Keratinocyte (primary cell): ENCODE measurements at regions not wholly inside any gene's neighbourhood (a gene's known extent, or its start where the extent isn't known, plus 50 kb on each side); places are given as distances from the start of the nearest gene placed in this dataset.

Experiments used
- DNase-seq: peaks from one replicate; pipeline ENCODE4 v3.0.0-alpha.2; 2011; ENCODE audit warnings: low read depth, missing footprints, low spot score
- FAIRE-seq: peaks from 2 replicates; lab custom pipeline; 2011; peaks lifted over from hg19 to GRCh38; lab: Jason Lieb, UNC
- H2AFZ ChIP-seq: 2 replicates; pipeline ENCODE4 v1.6.0; 2012; ENCODE audit warnings: low read length, control low read depth, inconsistent platforms; ENCODE audit not compliant: control insufficient read depth
- H3K27ac ChIP-seq: 2 replicates; pipeline ENCODE4 v1.5.1; 2011; ENCODE audit warnings: low read length; ENCODE audit not compliant: control insufficient read depth, insufficient read depth
- H3K27me3 ChIP-seq: 3 replicates; pipeline ENCODE4 v1.6.0; 2011; ENCODE audit warnings: low read length; ENCODE audit not compliant: control insufficient read depth, insufficient read depth; ENCODE audit errors: extremely low read depth
- H3K36me3 ChIP-seq, 2 experiments: 2 replicates in 1 of 2; 3 replicates in 1 of 2; pipeline ENCODE4 v1.5.1; 2011; ENCODE audit warnings: low read length in 2 of 2, mild to moderate bottlenecking in 1 of 2; ENCODE audit not compliant: control insufficient read depth in 2 of 2, insufficient read depth in 2 of 2; ENCODE audit errors: extremely low read depth in 1 of 2
- H3K4me1 ChIP-seq: 3 replicates; pipeline ENCODE4 v1.5.1; 2011; ENCODE audit warnings: low read length; ENCODE audit not compliant: control insufficient read depth, insufficient read depth; ENCODE audit errors: extremely low read depth
- H3K4me2 ChIP-seq: 3 replicates; pipeline ENCODE4 v1.6.0; 2011; ENCODE audit warnings: low read depth, low read length; ENCODE audit not compliant: control insufficient read depth, insufficient read depth; ENCODE audit errors: extremely low read depth
- H3K4me3 ChIP-seq, 3 experiments: fragments of 200-600 bp in 1 of 3; sonication (generic) in 1 of 3; 2 replicates in 2 of 3; 3 replicates in 1 of 3; pipeline ENCODE4 v1.5.1; 2011 to 2016; ENCODE audit warnings: low read length in 3 of 3, mild to moderate bottlenecking in 3 of 3, control low read depth in 2 of 3, inconsistent platforms in 1 of 3, low read depth in 1 of 3, mixed read lengths in 1 of 3, mixed run types in 1 of 3, moderate library complexity in 1 of 3; ENCODE audit not compliant: control insufficient read depth in 2 of 3, insufficient read depth in 2 of 3; ENCODE audit errors: extremely low read depth in 1 of 3
- H3K79me2 ChIP-seq: 2 replicates; pipeline ENCODE4 v1.6.0; 2012; ENCODE audit warnings: low read length; ENCODE audit not compliant: control insufficient read depth, insufficient read depth
- H3K9ac ChIP-seq: 3 replicates; pipeline ENCODE4 v1.6.0; 2011; ENCODE audit warnings: low read length; ENCODE audit not compliant: control insufficient read depth, insufficient read depth; ENCODE audit errors: extremely low read depth
- H3K9me1 ChIP-seq: 3 replicates; pipeline ENCODE4 v1.6.0; 2011; ENCODE audit warnings: low read length; ENCODE audit not compliant: control insufficient read depth, insufficient read depth; ENCODE audit errors: extremely low read depth
- H3K9me3 ChIP-seq: 2 replicates; pipeline ENCODE4 v1.5.1; 2012; ENCODE audit warnings: low read depth, low read length; ENCODE audit not compliant: control insufficient read depth
- H4K20me1 ChIP-seq: 3 replicates; pipeline ENCODE4 v1.6.0; 2011; ENCODE audit warnings: low read length; ENCODE audit not compliant: control insufficient read depth, insufficient read depth; ENCODE audit errors: extremely low read depth
- EZH2 ChIP-seq: IDR thresholded peaks from one replicate; pipeline ENCODE4 v1.6.1; 2012; ENCODE audit warnings: inconsistent platforms, mild to moderate bottlenecking, low read length, moderate library complexity
- dilution Hi-C: fragments of 300-500 bp; cut with MboI; formaldehyde crosslinking; loops from one replicate; pipeline ENCODE4 v1.7.0; 2020; ENCODE audit warnings: low sequenced_read_pairs; ENCODE audit not compliant: extremely low pct_ligation_motif_present
- TF ChIP-seq, protein P1 (sequence below), 3 experiments: IDR thresholded peaks in 1 of 3; conservative IDR thresholded peaks in 1 of 3; optimal IDR thresholded peaks in 1 of 3; 2 replicates in 2 of 3; 3 replicates in 1 of 3; pipeline versions ENCODE3 to v1.5.1; 2011; ENCODE audit warnings: low read length in 3 of 3, mild to moderate bottlenecking in 3 of 3, moderate library complexity in 2 of 3, control low read depth in 1 of 3, inconsistent platforms in 1 of 3; ENCODE audit not compliant: insufficient read depth in 2 of 3; ENCODE audit errors: extremely low read depth in 1 of 3

DNA sequence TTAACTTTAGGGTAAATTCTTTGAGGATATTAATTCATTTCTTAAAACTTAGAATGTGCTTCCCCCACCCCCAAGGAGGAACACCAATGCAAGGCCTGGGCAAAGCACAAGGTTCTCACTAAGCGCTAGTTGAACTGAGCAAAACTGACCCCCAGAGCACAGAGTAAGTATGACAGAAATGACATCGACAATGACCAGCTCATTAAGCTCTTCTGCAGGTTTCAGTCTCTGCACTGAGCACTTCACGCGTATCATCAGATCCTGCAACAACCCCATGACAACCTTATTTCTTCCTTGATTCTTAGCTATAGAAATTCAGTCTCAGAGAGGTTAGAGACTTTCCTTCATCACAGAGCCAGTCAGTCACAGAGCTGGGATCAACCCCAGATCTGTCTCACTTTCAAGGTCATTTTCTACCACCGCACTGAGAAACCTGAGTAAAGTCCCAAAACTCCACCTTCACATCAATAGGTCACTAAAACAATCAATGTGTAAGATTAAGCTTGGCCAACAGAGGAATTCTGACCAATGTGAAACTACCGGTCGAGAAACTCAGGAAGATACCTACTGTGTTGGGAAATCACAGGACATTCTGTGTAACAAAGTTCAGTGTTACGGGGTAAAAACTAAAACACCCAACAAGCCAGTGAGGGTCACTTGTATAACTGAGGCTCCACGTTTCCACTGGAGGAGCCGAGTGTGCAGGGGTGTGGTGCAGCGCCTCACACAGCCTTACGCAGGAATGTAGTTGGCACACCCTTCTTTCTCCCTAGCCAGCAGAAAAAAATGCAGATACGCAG lies 129.0 kb upstream of the FOXQ1 start:
- Histone ChIP-seq H3K9me1 (no peaks in the 10 kb centered on the region), H3K9ac (no peak overlapping the region), H2AFZ (peak overlapping the region; percentile 27), H4K20me1 (no peaks in the 10 kb centered on the region), H3K9me3 (no peaks in the 10 kb centered on the region), H3K79me2 (no peaks in the 10 kb centered on the region), H3K27ac (no peak overlapping the region), H3K27me3 (no peaks in the 10 kb centered on the region), H3K4me2 (peak overlapping the region; percentile 55), H3K36me3 (no peaks in the 10 kb centered on the region), H3K4me1 (peaks cover 16% of the 10 kb centered on the region), H3K4me3 (no peak overlapping the region)
- no peak for TF ChIP-seq EZH2
- TF ChIP-seq, protein P1, sequence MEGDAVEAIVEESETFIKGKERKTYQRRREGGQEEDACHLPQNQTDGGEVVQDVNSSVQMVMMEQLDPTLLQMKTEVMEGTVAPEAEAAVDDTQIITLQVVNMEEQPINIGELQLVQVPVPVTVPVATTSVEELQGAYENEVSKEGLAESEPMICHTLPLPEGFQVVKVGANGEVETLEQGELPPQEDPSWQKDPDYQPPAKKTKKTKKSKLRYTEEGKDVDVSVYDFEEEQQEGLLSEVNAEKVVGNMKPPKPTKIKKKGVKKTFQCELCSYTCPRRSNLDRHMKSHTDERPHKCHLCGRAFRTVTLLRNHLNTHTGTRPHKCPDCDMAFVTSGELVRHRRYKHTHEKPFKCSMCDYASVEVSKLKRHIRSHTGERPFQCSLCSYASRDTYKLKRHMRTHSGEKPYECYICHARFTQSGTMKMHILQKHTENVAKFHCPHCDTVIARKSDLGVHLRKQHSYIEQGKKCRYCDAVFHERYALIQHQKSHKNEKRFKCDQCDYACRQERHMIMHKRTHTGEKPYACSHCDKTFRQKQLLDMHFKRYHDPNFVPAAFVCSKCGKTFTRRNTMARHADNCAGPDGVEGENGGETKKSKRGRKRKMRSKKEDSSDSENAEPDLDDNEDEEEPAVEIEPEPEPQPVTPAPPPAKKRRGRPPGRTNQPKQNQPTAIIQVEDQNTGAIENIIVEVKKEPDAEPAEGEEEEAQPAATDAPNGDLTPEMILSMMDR (optimal IDR thresholded peaks at IDR 0.05 in 1 of 3, IDR thresholded peaks at IDR 0.05 in 1 of 3, conservative IDR thresholded peaks at IDR 0.05 in 1 of 3; ENCODE audit: extremely low read depth in 1 of 3, insufficient read depth in 2 of 3, low read length in 3 of 3) = peak in 1 of 3 experiments; percentile 51
- dilution Hi-C loops = no loop called here
- DNase-seq (no peak), FAIRE-seq (no peak)

DNA sequence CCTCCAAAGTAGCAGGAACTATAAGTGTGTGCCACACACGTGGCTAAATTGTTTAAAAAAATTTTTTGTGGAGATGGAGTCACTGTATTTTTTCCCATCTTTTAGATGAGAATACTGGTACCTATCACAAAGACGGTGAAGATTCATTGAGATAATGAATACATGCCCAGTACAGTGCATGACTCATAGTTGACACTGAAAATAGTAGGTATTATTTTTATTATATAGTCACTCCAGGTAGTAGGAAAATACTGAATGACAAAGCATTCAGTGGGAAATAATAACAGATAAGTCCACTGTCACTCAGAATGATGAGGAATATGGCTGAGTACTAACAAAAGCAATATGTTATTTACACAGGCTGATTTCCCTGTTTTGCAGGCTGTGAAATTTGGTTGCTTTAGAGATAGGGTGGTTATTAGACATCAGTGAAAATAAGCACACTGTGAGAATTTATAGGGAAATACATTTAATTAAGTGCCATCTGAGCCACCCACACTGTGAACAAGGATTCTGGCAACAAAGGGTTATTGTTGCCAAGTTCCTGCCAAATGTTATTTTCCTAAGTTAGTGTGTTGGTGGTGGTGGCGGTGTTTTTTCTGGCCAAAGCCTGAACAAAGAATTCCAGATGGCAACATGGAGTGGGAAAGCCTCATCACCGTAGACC lies 129.8 kb upstream of the FOXQ1 start:
- no peak overlapping the region for H3K4me3 ChIP-seq
- no peak for DNase-seq
- H2AFZ ChIP-seq = no peak overlapping the region
- H3K4me1 ChIP-seq = peaks cover 8% of the 10 kb centered on the region
- dilution Hi-C loops = no loop called here
- peak; percentile 67 for FAIRE-seq
- H3K9me1 ChIP-seq = no peaks in the 10 kb centered on the region
- H3K27me3 ChIP-seq = no peaks in the 10 kb centered on the region
- H3K27ac ChIP-seq = no peak overlapping the region
- TF ChIP-seq, protein P1 (optimal IDR thresholded peaks at IDR 0.05 in 1 of 3, IDR thresholded peaks at IDR 0.05 in 1 of 3, conservative IDR thresholded peaks at IDR 0.05 in 1 of 3; ENCODE audit: extremely low read depth in 1 of 3, insufficient read depth in 2 of 3, low read length in 3 of 3) = no peak
- TF ChIP-seq EZH2 = no peak
- H3K4me2 ChIP-seq = no peak overlapping the region
- no peaks in the 10 kb centered on the region for H3K79me2 ChIP-seq
- H3K9me3 ChIP-seq = no peaks in the 10 kb centered on the region
- H3K9ac ChIP-seq = no peak overlapping the region
- no peaks in the 10 kb centered on the region for H4K20me1 ChIP-seq
- H3K36me3 ChIP-seq = no peaks in the 10 kb centered on the region
